WTC11 (cell line): ENCODE measurements at regions not wholly inside any gene's neighbourhood (a gene's known extent, or its start where the extent isn't known, plus 50 kb on each side); places are given as distances from the start of the nearest gene placed in this dataset.

Experiments used
- ATAC-seq: fragments of 200-7000 bp; cut with Tn5 transposase; 2 replicates; pipeline ENCODE4 v1.10.0; 2021; ENCODE audit warnings: mild to moderate bottlenecking, moderate library complexity
- CTCF ChIA-PET: fragments of 300-600 bp; sonication (Branson Sonifier 250); formaldehyde crosslinking; loops from one replicate; lab custom pipeline; 2021; ENCODE audit warnings: antibody characterized with exemption; lab: Charles Lee
- POLR2A ChIA-PET: fragments of 350-600 bp; sonication (Branson Sonifier 250); formaldehyde crosslinking; loops from one replicate; lab custom pipeline; 2021; ENCODE audit warnings: antibody characterized with exemption; lab: Charles Lee
- DNase-seq: peaks from one replicate; pipeline ENCODE4 v3.0.0; 2021; ENCODE audit warnings: low spot score
- H3K27ac Mint-ChIP-seq: 2 replicates; pipeline ENCODE4 v1.8.0; 2021; ENCODE audit warnings: mixed read lengths
- H3K27me3 Mint-ChIP-seq: 2 replicates; pipeline ENCODE4 v1.8.0; 2021; ENCODE audit warnings: low read depth, mild to moderate bottlenecking, moderate library complexity, mixed read lengths
- H3K36me3 Mint-ChIP-seq: 2 replicates; pipeline ENCODE4 v1.8.0; 2021; ENCODE audit warnings: mixed read lengths
- H3K4me1 Mint-ChIP-seq: 2 replicates; pipeline ENCODE4 v1.8.0; 2022; ENCODE audit warnings: mixed read lengths
- H3K4me3 Mint-ChIP-seq: 2 replicates; pipeline ENCODE4 v1.8.0; 2021; ENCODE audit warnings: mild to moderate bottlenecking, moderate library complexity, mixed read lengths
- H3K9me3 Mint-ChIP-seq: 2 replicates; pipeline ENCODE4 v1.8.0; 2021; ENCODE audit warnings: mixed read lengths
- CBFB ChIP-seq: sonication (generic); formaldehyde crosslinking; IDR thresholded peaks from 2 replicates; pipeline ENCODE4 v1.8.1; 2022; ENCODE audit warnings: mild to moderate bottlenecking, low read depth, missing genetic modification reagents
- ESRRA ChIP-seq: sonication (generic); formaldehyde crosslinking; IDR thresholded peaks from 2 replicates; pipeline ENCODE4 v1.8.1; 2022; ENCODE audit warnings: mild to moderate bottlenecking, missing genetic modification reagents, borderline replicate concordance
- ETV6 ChIP-seq: sonication (generic); formaldehyde crosslinking; IDR thresholded peaks from 2 replicates; pipeline ENCODE4 v1.8.1; 2022; ENCODE audit warnings: mild to moderate bottlenecking, missing genetic modification reagents
- FOXJ3 ChIP-seq: sonication (generic); formaldehyde crosslinking; IDR thresholded peaks from 2 replicates; pipeline ENCODE4 v1.9.0; 2021; ENCODE audit warnings: missing genetic modification reagents, mild to moderate bottlenecking, borderline replicate concordance
- IRF2 ChIP-seq: sonication (generic); formaldehyde crosslinking; IDR thresholded peaks from 2 replicates; pipeline ENCODE4 v1.8.0; 2022; ENCODE audit warnings: low read depth, missing genetic modification reagents, borderline replicate concordance
- JAZF1 ChIP-seq: fragments of 250-450 bp; sonication (Bioruptor Pico); IDR thresholded peaks from 2 replicates; pipeline ENCODE4 v1.9.0; 2021; ENCODE audit warnings: moderate library complexity, mild to moderate bottlenecking, inconsistent platforms
- MXD4 ChIP-seq: fragments of 250-450 bp; sonication (Bioruptor Pico); IDR thresholded peaks from 2 replicates; pipeline ENCODE4 v1.8.0; 2021; ENCODE audit warnings: mild to moderate bottlenecking, moderate library complexity, borderline replicate concordance
- SMAD4 ChIP-seq: sonication (generic); formaldehyde crosslinking; IDR thresholded peaks from 2 replicates; pipeline ENCODE4 v1.8.0; 2022; ENCODE audit warnings: mild to moderate bottlenecking, missing genetic modification reagents
- SP1 ChIP-seq: sonication (generic); formaldehyde crosslinking; conservative IDR thresholded peaks from 2 replicates; pipeline ENCODE4 v1.8.1; 2022; ENCODE audit warnings: missing genetic modification reagents
- ZBTB21 ChIP-seq: sonication (generic); formaldehyde crosslinking; IDR thresholded peaks from 2 replicates; pipeline ENCODE4 v1.8.1; 2023; ENCODE audit warnings: mild to moderate bottlenecking, missing genetic modification reagents, borderline replicate concordance
- ZNF263 ChIP-seq: sonication (generic); formaldehyde crosslinking; IDR thresholded peaks from 2 replicates; pipeline ENCODE4 v1.8.1; 2022; ENCODE audit warnings: low read depth, mild to moderate bottlenecking, moderate library complexity, missing genetic modification reagents
- ZNF416 ChIP-seq: fragments of 250-450 bp; sonication (Bioruptor Pico); IDR thresholded peaks from 2 replicates; pipeline ENCODE4 v1.9.0; 2021; ENCODE audit warnings: mild to moderate bottlenecking, inconsistent platforms
- ZNF423 ChIP-seq: fragments of 250-450 bp; sonication (Bioruptor Pico); IDR thresholded peaks from 2 replicates; pipeline ENCODE4 v2.1.2; 2022; ENCODE audit warnings: mild to moderate bottlenecking, moderate library complexity
- TF ChIP-seq, protein P1 (sequence below): sonication (generic); formaldehyde crosslinking; IDR thresholded peaks from 2 replicates; pipeline ENCODE4 v1.8.1; 2022; ENCODE audit warnings: mild to moderate bottlenecking, missing genetic modification reagents, moderate library complexity, borderline replicate concordance
- TF ChIP-seq, protein P2 (sequence below): sonication (generic); formaldehyde crosslinking; IDR thresholded peaks from 2 replicates; pipeline ENCODE4 v1.8.1; 2023; ENCODE audit warnings: mild to moderate bottlenecking, missing genetic modification reagents, moderate library complexity
- TF ChIP-seq, protein P3 (sequence below): sonication (generic); formaldehyde crosslinking; IDR thresholded peaks from 2 replicates; pipeline ENCODE4 v1.8.0; 2022; ENCODE audit warnings: missing genetic modification reagents
- TF ChIP-seq, protein P4 (sequence below): sonication (generic); formaldehyde crosslinking; IDR thresholded peaks from 2 replicates; pipeline ENCODE4 v1.8.1; 2022; ENCODE audit warnings: mild to moderate bottlenecking, moderate library complexity, missing genetic modification reagents
- TF ChIP-seq, protein P5 (sequence below): sonication (generic); formaldehyde crosslinking; IDR thresholded peaks from 2 replicates; pipeline ENCODE4 v1.8.0; 2022; ENCODE audit warnings: mild to moderate bottlenecking, missing genetic modification reagents
- TF ChIP-seq, protein P6 (sequence below): fragments of 250-450 bp; sonication (Bioruptor Pico); conservative IDR thresholded peaks from 2 replicates; pipeline ENCODE4 v1.9.0; 2021; ENCODE audit warnings: mild to moderate bottlenecking
- TF ChIP-seq, protein P7 (sequence below): fragments of 250-450 bp; sonication (Bioruptor Pico); IDR thresholded peaks from 2 replicates; pipeline ENCODE4 v1.9.0; 2021; ENCODE audit warnings: mild to moderate bottlenecking

DNA sequence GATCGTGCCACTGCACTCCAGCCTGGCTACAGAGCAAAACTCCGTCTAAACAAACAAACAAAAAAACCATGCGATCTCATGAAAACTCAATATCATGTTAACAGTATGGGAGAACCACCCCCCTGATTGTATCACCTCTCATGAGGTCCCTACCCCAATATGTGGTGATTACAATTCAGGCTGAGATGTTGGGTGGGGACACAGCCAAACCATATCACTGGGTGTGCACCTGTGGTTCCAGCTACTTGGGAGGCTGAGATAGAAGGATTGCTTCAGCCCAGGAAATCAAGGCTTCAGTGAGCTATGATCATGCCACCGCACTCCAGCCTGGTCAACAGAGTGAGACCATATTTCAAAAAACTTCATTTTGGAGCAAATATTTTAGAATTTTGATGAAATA, 1094.7 kb upstream of the CDH8 start:
- Mint-ChIP-seq H3K4me3 (no peak overlapping the region), H3K4me1 (no peaks in the 10 kb centered on the region), H3K27me3 (no peaks in the 10 kb centered on the region), H3K9me3 (0 out of 2 replicates have a peak, but pooled peaks cover 4% of the 10 kb centered on the region), H3K27ac (no peak overlapping the region), H3K36me3 (0 out of 2 replicates have a peak, but pooled peaks cover 2% of the 10 kb centered on the region)
- POLR2A ChIA-PET, result no interaction called here
- DNase-seq (no peak), ATAC-seq (no peak)
- no peak for TF ChIP-seq ZNF416 (CRISPR knock-in tag)
- no peak for TF ChIP-seq SMAD4 (CRISPR knock-in tag)
- TF ChIP-seq, protein P1, sequence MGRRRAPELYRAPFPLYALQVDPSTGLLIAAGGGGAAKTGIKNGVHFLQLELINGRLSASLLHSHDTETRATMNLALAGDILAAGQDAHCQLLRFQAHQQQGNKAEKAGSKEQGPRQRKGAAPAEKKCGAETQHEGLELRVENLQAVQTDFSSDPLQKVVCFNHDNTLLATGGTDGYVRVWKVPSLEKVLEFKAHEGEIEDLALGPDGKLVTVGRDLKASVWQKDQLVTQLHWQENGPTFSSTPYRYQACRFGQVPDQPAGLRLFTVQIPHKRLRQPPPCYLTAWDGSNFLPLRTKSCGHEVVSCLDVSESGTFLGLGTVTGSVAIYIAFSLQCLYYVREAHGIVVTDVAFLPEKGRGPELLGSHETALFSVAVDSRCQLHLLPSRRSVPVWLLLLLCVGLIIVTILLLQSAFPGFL, result no peak
- TF ChIP-seq MXD4, result no peak
- TF ChIP-seq CBFB (CRISPR knock-in tag), result no peak
- no peak for TF ChIP-seq SP1 (CRISPR knock-in tag)
- TF ChIP-seq, protein P2, sequence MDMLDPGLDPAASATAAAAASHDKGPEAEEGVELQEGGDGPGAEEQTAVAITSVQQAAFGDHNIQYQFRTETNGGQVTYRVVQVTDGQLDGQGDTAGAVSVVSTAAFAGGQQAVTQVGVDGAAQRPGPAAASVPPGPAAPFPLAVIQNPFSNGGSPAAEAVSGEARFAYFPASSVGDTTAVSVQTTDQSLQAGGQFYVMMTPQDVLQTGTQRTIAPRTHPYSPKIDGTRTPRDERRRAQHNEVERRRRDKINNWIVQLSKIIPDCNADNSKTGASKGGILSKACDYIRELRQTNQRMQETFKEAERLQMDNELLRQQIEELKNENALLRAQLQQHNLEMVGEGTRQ (CRISPR knock-in tag), result no peak
- no peak for TF ChIP-seq FOXJ3 (CRISPR knock-in tag)
- TF ChIP-seq, protein P3, sequence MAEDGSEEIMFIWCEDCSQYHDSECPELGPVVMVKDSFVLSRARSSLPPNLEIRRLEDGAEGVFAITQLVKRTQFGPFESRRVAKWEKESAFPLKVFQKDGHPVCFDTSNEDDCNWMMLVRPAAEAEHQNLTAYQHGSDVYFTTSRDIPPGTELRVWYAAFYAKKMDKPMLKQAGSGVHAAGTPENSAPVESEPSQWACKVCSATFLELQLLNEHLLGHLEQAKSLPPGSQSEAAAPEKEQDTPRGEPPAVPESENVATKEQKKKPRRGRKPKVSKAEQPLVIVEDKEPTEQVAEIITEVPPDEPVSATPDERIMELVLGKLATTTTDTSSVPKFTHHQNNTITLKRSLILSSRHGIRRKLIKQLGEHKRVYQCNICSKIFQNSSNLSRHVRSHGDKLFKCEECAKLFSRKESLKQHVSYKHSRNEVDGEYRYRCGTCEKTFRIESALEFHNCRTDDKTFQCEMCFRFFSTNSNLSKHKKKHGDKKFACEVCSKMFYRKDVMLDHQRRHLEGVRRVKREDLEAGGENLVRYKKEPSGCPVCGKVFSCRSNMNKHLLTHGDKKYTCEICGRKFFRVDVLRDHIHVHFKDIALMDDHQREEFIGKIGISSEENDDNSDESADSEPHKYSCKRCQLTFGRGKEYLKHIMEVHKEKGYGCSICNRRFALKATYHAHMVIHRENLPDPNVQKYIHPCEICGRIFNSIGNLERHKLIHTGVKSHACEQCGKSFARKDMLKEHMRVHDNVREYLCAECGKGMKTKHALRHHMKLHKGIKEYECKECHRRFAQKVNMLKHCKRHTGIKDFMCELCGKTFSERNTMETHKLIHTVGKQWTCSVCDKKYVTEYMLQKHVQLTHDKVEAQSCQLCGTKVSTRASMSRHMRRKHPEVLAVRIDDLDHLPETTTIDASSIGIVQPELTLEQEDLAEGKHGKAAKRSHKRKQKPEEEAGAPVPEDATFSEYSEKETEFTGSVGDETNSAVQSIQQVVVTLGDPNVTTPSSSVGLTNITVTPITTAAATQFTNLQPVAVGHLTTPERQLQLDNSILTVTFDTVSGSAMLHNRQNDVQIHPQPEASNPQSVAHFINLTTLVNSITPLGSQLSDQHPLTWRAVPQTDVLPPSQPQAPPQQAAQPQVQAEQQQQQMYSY (CRISPR knock-in tag), result no peak
- TF ChIP-seq ETV6 (CRISPR knock-in tag), result no peak
- TF ChIP-seq ZBTB21, result no peak
- TF ChIP-seq, protein P4, sequence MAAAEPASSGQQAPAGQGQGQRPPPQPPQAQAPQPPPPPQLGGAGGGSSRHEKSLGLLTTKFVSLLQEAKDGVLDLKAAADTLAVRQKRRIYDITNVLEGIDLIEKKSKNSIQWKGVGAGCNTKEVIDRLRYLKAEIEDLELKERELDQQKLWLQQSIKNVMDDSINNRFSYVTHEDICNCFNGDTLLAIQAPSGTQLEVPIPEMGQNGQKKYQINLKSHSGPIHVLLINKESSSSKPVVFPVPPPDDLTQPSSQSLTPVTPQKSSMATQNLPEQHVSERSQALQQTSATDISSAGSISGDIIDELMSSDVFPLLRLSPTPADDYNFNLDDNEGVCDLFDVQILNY (CRISPR knock-in tag), result no peak
- TF ChIP-seq, protein P5, sequence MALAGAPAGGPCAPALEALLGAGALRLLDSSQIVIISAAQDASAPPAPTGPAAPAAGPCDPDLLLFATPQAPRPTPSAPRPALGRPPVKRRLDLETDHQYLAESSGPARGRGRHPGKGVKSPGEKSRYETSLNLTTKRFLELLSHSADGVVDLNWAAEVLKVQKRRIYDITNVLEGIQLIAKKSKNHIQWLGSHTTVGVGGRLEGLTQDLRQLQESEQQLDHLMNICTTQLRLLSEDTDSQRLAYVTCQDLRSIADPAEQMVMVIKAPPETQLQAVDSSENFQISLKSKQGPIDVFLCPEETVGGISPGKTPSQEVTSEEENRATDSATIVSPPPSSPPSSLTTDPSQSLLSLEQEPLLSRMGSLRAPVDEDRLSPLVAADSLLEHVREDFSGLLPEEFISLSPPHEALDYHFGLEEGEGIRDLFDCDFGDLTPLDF (CRISPR knock-in tag), result no peak
- TF ChIP-seq, protein P6, sequence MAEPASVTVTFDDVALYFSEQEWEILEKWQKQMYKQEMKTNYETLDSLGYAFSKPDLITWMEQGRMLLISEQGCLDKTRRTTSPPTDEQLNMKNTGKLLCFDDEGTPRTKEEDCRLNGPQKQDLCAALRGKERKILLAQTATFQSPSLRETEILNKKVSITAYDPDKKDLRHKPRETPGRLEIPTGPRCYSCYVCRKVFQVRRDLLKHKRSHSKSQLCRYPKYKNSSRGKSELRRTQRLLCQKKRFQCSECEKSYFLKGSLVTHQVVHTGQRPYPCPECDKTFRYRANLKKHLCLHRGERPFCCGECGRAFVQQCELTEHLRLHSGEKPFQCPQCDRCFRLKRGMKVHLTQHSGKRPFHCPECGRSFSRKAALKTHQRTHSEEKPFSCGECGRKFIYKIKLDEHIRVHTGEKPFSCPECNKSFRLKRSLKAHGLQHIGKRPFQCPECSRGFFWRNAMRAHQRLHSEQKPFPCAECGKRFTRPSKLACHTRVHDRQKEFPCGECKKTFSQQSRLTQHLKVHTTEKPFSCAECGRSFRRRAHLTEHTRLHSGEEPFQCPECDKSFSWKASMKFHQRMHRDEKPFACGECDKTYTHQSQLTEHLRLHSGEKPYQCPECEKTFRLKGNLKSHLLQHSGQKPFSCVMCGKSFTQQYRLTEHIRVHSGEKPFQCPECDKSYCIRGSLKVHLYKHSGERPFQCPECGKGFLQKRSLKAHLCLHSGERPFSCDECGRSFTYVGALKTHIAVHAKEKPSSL (CRISPR knock-in tag), result no peak
- TF ChIP-seq ZNF263 (CRISPR knock-in tag), result no peak
- TF ChIP-seq, protein P7, sequence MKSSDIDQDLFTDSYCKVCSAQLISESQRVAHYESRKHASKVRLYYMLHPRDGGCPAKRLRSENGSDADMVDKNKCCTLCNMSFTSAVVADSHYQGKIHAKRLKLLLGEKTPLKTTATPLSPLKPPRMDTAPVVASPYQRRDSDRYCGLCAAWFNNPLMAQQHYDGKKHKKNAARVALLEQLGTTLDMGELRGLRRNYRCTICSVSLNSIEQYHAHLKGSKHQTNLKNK (CRISPR knock-in tag), result no peak
- no peak for TF ChIP-seq ESRRA
- no peak for TF ChIP-seq ZNF423 (CRISPR knock-in tag)
- TF ChIP-seq JAZF1 (CRISPR knock-in tag), result no peak
- TF ChIP-seq IRF2 (CRISPR knock-in tag), result no peak
- CTCF ChIA-PET, result no interaction called here
